ENCODE measurements at regions not wholly inside any gene's neighbourhood (a gene's known extent, or its start where the extent isn't known, plus 50 kb on each side); places are given as distances from the start of the nearest gene placed in this dataset.
"Not testable (repeated sequence)": the region's sequence is repeated elsewhere in the genome, so short reads cannot be mapped to it uniquely, and the experiment has no call there.

DNA sequence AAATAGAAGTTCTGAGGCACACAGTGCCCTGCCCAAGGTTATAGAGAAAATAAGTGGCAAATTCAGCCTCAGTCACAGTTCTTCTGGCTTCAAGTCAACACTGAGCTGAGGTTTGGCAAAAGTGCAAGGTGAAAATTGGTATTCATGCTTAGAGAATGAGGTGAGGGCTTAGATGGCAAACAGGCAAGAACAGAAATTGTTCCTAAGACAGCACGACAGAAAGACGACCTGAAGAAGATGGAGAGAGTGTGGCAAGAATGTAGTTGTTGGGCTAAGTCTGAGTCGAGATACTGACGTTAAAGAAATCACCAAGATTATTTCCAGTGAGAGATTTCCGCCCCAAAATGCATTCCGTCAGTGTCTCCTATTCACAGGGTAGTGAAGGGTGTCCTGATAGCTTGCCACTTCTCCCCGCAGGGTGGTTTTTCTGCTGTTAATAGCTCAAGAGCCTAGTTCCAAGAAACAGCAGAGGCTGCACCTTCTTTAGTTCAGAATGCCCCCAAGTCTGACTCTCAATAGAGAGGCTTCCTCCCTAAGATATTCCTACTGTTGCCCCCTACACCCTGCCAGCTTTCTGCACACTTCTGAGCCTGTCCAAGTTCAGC lies 260.8 kb upstream of the AMIGO2 start:
- DNase-seq: no peak

DNA sequence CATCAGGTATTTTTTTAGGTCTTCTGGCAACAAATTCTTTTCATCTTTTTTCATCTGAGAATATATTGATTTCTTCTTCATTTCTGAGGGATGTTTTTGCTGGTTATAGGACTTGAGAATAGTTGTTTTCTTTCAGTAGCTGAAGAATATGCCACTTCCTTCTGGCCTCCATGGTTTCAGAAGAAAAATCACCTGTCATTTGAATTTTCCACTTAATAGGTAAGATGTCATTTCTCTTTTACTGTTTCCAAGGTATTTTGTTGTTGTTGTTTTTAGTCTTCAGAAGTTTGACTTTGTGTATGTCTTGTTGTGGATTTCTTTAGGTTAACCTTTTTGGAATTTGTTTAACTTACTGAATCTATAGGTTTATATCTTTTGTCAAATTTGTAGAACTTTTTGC lies 257.8 kb upstream of the AMIGO2 start:
- DNase-seq: no peak

DNA sequence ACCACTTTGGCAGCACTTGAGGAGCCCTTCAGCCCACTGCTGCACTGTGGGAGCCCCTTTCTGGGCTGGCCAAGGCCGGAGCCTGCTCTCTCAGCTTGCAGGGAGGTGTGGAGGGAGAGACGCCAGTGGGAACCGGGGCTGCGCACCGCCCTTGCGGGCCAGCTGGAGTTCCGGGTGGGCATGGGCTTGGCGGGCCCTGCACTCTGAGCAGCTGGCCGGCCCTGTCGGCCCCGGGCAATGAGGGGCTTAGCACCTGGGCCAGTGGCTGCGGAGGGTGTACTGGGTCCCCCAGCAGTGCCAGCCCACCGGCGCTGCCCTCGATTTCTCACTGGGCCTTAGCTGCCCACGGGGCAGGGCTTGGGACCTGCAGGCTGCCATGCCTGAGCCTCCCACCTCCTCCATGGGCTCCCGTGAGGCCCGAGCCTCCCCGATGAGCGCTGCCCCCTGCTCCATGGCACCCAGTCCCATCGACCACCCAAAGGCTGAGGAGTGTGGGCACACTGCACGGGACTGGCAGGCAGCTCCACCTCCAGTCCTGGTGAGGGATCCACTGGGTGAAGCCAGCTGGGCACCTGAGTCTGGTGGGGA lies 253.6 kb upstream of the AMIGO2 start:
- not testable (repeated sequence) for DNase-seq

DNA sequence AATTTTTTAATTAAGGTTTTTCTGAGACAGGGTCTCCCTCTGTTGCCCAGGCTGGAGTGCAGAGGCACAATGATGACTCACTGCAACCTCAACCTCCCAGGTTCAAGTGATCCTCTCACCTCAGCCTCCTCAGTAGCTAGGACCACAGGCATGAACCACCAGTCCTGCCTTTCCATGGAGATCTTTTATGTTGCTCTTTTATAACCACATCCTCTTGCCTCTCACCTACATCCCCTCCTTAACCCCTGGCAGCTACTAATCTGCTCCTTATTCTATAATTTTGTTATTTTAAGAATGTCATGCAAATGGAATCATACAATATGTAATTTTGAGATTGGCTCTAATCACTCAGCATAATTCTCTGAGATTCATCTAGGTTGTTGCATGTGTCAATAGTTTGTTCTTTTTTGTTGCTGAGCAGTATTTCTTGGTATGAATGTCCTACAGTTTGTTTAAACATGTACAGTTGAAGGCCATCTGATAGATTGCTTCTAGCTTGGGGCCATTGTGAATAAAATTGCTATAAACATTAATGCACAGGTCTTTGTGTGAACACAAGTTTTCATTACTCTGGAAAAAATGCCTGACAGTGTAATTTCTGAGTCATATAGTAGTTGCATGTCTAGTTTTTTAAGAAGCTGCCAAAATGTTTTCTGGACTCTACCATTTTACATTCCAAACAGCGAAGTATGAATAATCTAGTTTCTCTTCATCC lies 249.2 kb upstream of the AMIGO2 start:
- DNase-seq: no peak

DNA sequence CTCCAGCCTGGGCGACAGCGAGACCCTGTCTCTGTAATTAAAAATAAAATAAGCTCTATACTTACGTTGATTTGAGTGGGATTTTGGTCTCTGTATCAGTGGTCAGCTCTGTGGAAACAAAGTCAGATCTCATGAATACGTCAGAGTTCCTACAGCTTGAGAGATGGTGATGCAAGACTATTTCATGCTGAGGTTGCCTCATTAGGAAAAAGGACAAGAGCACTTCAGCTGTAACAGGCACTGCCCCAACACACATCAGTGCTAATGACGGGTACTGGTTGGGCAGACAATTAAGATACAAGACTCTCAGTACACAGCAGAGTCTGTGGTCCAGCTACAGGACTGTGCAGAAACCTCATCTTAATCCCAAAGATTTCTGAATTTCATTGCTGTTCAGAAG lies 246.4 kb upstream of the AMIGO2 start:
- no peak for DNase-seq

DNA sequence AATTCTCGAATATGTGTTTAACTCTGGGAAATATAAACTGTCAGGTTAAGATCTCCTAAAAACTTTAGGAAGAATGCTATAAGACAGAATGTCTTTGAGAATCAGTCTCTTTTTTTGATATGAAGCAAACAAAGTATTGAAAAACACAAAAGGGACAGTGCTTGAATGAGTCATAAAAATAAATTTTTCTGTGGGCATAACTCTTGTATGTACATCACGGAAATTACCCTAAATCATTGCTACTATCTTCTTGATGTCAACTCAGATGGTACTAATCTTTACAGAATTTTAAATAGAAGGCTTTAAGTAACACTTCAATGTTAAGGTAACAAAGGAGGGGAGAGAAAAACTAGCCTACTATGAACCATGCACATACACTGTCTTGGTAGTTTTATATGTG lies 244.0 kb upstream of the AMIGO2 start:
- no peak for DNase-seq

DNA sequence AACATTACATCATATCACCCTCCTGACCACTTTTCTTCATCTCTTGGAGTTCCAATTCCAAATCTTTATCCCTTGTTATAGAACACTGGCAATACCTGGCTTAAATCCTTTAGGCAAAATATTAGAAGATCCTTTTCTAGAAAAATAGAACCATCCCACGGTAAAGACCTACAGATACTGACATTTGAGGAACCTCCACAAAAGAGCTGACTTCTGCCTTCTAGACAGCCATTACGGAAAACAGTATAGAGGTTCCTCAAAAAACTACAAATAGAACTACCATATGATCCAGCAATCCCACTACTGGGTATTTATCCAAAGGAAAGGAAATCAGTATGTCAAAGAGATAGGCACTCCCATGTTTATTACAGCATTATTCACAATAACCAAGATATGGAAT lies 241.7 kb upstream of the AMIGO2 start:
- DNase-seq: no peak

DNA sequence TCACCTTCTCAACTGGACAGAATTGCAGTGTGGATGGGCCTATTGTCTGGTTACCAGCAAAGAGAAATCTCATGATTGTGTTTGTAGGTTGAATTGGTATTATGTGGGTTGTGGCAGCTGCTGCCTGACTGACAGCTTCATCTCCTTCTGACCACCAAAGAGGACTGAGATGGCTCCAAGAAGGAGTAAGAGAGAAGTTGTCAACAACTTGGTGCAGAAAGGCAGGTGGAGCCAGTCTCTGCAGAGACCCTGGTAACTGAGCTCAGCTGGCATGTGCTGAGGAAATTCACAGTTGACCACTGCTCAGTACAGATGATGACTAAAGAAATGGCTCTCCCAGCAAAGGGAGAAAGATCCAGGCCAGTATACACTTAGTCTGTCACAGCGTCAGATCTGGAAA lies 240.0 kb upstream of the AMIGO2 start:
- no peak for DNase-seq

DNA sequence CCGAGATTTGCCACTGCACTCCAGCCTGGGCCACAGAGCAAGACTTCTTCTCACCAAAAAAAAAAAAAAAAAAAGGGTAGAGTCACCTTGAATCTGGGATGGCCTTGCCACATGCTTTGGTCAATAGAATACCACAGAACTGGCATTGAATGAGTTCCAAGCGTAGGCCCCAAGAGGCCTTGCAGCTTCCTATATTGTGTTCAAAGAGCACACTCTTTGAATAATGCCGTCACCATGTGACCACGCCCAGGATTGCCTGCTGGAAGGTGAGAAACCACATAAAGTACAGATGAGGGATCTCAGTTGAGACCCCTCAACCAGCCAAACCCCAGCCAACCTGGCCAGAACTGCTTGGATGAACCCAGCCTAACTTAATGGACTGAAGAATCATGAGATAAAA lies 239.2 kb upstream of the AMIGO2 start:
- no peak for DNase-seq

DNA sequence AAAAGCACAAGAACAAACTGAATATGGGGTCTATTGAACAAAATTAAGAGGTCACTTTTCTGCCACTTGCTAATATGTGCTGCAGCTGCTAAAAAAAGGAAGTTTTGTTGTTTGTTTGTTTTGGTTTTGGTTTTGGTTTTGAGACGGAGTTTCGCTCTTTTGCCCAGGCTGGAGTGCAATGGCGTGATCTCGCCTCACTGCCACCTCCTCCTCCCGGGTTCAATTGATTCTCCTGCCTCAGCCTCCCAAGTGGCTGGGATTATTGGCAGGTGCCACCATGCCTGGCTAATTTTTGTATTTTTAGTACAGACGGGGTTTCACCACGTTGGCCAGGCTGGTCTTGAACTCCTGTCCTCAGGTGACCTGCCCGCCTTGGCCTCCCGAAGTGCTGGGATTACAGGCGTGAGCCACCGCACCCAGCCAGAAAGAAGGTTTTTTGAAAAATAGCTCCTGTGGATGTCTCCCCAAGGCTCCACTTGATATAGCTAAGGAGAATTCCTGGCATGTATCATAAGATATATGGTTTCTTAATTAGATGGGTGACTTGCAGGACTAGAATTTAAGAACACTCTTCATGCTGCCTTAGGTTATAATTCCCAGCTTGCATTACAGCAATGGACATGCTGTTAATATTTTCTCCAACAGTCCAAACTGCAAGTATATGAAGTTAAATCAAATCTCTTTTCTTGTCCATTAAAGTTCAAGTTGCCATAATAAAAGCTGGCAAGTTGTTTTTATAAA lies 237.6 kb upstream of the AMIGO2 start:
- no peak for DNase-seq

DNA sequence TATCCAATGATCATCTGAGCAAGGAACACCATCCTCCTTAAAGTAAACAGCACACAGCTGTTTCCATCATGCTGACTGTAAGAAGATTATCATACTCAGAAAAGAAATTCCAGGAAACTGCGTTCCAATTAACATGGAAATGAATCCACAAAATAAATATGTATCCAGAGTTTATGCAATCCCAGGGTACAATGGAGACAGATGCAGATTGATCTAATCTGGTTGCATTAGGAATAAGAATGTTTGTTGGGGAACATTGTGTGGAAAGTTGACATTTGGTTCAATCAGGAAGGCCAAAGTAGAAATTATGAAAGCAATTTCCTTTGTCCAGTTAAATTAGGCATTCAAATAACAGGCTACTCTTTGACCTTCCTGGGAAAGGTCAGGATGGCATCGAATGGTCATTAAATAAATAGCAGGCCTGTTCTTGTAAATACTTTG lies 236.9 kb upstream of the AMIGO2 start:
- DNase-seq: no peak

DNA sequence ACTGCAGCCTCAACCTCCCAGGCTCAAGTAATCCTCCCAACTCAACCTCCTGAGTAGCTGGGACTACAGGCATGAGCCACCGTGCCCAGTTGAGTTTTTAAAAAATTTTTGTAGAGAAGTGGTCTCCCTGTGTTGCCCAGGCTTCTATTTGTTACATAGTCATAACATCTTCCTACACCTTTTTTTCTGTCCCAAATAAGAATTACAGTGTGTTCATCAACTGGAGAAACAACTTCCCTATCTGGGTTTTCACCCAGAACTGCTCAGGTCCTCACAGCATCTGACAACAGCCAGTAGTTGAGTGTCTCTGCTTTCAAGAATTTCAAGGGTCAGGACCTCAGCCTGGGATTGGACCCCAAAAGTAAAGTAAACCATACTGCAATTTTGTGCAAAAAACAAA lies 235.2 kb upstream of the AMIGO2 start:
- DNase-seq: no peak

DNA sequence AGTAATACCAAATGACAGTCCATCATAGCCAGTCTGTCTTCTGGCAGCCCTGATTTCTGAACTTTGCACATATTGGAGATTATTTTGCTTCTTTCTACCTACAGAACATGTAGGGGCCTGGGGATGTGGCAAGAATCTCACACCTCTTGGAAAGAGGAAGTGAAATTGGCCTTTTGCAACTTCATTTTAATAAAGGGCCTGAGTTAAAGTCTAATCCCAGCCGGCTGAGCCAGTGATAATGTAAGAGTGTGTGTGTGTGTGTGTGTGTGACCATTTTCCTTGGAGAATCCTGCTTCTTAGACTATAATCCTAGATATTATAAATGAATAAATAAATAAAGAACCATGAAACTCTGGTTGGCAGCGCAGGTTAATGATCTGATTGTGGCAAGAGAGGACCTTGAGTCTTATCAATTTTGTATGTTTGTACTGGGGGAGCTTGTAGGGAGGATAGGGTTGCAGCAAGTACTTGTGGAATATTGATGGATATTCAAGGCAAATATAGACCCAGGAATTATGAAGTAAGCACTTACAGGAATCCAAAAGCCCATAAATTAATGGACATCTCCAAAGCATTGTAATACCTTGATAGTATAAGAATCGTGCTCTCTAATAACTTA lies 233.2 kb upstream of the AMIGO2 start:
- no peak for DNase-seq

DNA sequence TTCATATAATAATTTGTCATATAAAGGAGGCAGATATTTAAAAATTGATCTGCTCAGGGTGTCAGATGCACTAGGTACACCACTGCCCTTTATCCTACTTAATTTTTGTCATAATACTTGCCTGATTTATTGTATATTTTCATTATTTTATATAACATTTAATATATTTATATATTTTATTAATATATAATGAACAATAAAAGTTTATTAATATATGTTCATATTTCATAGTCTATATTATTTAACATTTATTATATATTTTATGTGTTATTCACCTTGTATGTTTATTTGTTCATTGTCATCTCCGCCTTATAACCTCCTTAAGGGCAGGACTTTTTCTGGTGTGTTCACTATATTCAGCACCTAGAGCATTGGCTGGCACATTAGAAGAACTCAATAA lies 232.4 kb upstream of the AMIGO2 start:
- no peak for DNase-seq

DNA sequence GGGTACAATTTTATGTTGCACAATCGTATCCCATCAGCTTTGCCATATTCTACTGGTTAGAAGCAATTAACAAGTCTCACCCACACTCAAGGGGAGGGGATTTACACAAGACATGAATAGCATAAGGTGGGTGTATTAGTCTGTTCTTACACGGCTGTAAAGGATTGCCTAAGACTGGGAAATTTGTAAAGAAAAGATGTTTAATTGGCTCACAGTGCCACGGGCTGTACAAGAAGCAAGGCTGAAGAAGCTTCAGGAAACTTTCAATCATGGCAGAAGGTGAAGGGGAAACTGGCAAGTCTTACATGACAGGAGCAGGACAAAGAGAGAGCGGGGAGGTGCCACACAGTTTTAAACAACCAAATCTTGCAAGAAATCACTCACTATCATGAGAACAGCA lies 231.8 kb upstream of the AMIGO2 start:
- no peak for DNase-seq

DNA sequence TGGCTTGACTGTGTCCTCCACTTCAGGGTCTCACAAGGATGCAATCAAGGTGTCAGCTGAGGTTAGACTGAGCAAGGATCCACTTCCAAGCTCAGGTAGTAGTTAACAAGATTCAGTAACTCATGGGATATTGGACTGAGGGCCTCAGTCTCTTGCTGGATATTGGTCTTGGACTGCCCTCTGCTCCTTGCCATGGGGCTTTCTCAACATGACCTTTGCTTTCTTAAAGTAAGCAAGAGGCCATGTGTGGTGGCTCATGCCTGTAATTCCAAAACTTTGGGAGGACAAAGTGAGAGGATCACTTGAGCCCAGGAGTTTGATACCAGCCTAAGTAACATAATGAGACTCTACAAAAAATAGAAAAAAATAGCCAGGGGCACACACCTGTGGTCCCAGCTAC lies 231.3 kb upstream of the AMIGO2 start:
- no peak for DNase-seq

DNA sequence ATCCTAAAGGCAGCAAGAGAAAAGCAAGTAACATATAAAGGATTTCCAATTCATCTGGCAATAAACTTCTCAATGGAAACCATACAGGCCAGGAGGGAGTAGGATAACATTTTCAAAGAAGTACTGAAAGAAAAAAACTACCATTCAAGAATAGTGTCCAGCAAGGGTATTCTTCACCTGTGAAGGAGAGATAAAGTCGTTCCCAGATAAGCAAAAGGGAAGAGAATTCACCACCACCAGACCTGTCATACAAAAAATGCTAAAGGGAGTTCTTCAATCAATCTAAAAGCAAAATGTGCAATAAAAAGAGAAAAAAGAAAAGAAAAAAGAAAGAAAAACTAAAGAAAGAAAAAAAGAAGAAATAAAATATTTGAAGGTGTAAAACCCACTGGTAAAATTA lies 228.9 kb upstream of the AMIGO2 start:
- no peak for DNase-seq

DNA sequence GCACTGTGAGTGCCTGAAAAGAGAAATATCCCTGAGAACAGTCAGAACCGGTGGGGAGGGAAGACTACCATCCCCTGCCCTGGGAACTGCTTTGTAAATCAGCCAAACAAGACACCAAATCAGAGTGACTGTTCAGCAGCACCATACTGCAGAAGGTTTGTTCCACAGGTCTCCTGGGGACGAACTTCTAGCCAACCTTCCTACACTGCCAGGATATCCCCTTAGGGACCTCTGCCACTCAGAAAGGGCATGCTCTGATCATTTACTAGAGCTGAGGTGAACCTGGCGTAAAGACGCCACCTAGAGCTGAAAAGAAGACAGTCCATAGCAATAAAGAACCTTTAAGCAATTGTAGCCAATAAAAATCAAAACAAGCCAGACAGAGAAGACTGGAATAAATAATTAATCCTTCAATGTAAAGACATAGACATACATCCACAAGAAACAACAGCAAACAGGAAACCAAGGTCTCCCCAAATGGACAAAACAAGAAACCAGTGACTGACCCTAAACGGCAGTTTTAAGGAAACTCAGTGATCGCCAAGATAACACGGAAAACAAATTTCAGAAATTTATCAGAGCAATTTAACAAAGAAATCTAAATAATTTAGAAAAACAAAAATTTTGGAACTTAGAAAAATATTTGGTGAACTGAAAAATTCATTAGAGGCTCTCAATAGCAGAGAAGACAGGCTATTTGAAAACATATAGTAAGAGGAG lies 228.1 kb upstream of the AMIGO2 start:
- no peak for DNase-seq

DNA sequence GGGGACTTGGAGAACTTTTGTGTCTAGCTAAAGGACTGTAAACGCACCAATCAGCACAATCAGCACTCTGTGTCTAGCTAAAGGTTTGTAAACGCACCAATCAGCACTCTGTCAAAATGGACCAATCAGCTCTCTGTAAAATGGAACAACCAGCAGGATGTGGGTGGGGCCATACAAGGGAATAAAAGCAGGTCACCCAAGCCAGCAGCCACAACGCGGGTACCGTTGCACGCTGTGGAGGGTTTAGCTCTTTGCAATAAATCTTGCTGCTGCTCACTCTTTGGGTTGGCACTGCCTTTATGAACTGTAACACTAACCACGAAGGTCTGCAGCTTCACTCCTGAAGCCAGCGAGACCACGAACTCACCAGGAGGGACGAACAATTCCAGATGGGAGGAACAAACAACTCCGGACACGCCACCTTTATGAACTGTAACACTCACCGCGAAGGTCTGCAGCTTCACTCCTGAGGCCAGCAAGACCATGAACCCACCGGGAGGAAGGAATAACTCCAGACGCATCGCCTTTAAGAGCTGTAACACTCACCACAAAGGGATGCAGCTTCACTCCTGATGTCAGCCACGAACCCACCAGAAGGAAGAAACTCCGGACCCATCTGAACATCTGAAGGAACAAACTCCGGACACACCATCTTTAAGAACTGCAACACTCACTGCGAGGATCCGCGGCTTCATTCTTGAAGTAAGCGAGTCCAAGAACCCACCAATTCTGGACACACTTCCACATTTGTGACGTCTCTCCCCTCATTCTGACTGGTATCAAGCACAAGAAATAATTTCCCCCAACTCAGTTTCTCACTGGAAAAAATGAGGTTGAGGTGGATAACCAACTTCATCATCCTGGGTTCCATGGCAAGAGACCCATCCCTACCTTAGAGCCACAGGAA lies 227.3 kb upstream of the AMIGO2 start:
- DNase-seq: not testable (repeated sequence)

DNA sequence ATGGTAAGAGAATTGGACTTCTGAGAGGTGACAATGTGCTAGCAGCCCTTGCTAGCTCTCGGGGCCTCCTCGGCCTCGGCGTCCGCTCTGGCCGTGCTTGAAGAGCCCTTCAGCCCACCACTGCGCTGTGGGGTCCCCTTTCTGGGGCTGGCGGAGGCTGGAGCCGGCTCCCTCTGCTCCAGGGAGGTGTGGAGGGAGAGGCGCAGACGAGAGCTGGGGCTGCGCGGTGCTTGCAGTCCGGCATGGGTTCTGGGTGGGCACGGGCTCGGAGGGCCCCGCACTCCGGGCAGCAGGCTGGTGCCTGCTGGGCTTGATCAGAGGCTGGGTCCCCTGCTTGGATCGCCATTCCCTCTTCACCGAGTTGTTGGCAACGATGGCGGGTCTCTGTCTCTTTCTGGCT lies 226.4 kb upstream of the AMIGO2 start:
- DNase-seq: no peak

DNA sequence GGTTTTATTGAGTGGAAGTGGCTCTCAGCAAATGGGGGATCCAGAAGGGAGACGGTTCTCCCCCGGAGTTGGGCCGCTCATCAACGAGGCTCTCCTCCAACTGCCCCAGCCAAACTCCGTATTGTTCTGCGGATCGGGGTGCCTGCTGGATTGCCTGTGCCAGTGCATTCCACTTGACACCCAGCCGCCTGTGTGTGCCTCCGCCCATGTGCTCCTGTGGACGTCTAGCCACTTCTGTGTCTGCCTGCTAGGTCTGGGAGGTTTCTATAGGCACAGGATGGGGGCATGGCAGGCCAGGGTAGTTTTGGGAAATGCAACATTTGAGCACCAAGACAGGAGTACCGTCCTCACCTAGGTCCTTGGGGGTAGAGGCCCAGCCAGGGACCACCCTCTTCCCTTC lies 225.7 kb upstream of the AMIGO2 start:
- DNase-seq: no peak
